Stimulated activated naive CD8-positive, alpha-beta T cell treated with anti-CD3 and anti-CD28 coated beads, Interleukin-15, Interleukin-2, amounts not matched to agents 100 ng/mL and 50 ng/mL, for 24 hours (primary cell): ENCODE measurements at regions not wholly inside any gene's neighbourhood (a gene's known extent, or its start where the extent isn't known, plus 50 kb on each side); places are given as distances from the start of the nearest gene placed in this dataset.

Source experiments
- H3K27ac Mint-ChIP-seq: one replicate; pipeline ENCODE4 v1.8.0; 2021; ENCODE audit warnings: mild to moderate bottlenecking, mixed read lengths
- H3K27me3 Mint-ChIP-seq: one replicate; pipeline ENCODE4 v1.8.0; 2021; ENCODE audit warnings: mixed read lengths
- H3K36me3 Mint-ChIP-seq: one replicate; pipeline ENCODE4 v1.8.0; 2021; ENCODE audit warnings: low read depth, mixed read lengths
- H3K4me1 Mint-ChIP-seq: one replicate; pipeline ENCODE4 v1.8.0; 2021; ENCODE audit warnings: low read depth, mixed read lengths
- H3K4me3 Mint-ChIP-seq: one replicate; pipeline ENCODE4 v1.8.0; 2021; ENCODE audit warnings: mild to moderate bottlenecking, mixed read lengths
- H3K9me3 Mint-ChIP-seq: one replicate; pipeline ENCODE4 v1.8.0; 2021; ENCODE audit warnings: mixed read lengths

- no peak overlapping the region for H3K4me3 Mint-ChIP-seq
- no peaks in the 10 kb centered on the region for H3K9me3 Mint-ChIP-seq
- no peaks in the 10 kb centered on the region for H3K36me3 Mint-ChIP-seq
- no peak overlapping the region for H3K27ac Mint-ChIP-seq
- peaks cover 3% of the 10 kb centered on the region for H3K4me1 Mint-ChIP-seq
- no peaks in the 10 kb centered on the region for H3K27me3 Mint-ChIP-seq
These were observed 175.5 kb upstream of the SHH start for GRCh38 chr7:155987681-155988235.

- Mint-ChIP-seq H3K27me3 (no peaks in the 10 kb centered on the region), H3K27ac (no peak overlapping the region), H3K36me3 (no peaks in the 10 kb centered on the region), H3K4me3 (no peak overlapping the region), H3K4me1 (peaks cover 3% of the 10 kb centered on the region), H3K9me3 (no peaks in the 10 kb centered on the region)
These were observed 174.4 kb upstream of the SHH start for GRCh38 chr7:155986497-155987160.

- no peaks in the 10 kb centered on the region for H3K36me3 Mint-ChIP-seq
- peaks cover 3% of the 10 kb centered on the region for H3K4me1 Mint-ChIP-seq
These were observed 173.4 kb upstream of the SHH start for GRCh38 chr7:155985518-155986250.

GRCh38 chr7:155984609-155985405, 172.5 kb upstream of the SHH start:
- Mint-ChIP-seq H3K27ac (no peak overlapping the region), H3K9me3 (no peaks in the 10 kb centered on the region), H3K4me3 (no peak overlapping the region), H3K27me3 (no peaks in the 10 kb centered on the region), H3K36me3 (no peaks in the 10 kb centered on the region), H3K4me1 (peaks cover 3% of the 10 kb centered on the region)

More at GRCh38 chr7:155985518-155986250, 173.4 kb upstream of the SHH start:
- Mint-ChIP-seq H3K4me3 (no peak overlapping the region), H3K27ac (no peak overlapping the region), H3K9me3 (no peaks in the 10 kb centered on the region), H3K27me3 (no peaks in the 10 kb centered on the region)

GRCh38 chr7:155984028-155984580, 171.8 kb upstream of the SHH start:
- Mint-ChIP-seq H3K36me3 (no peaks in the 10 kb centered on the region), H3K27me3 (no peaks in the 10 kb centered on the region), H3K9me3 (no peaks in the 10 kb centered on the region), H3K4me3 (no peak overlapping the region), H3K27ac (no peak overlapping the region), H3K4me1 (peaks cover 3% of the 10 kb centered on the region)

GRCh38 chr7:155983176-155983815, 171.0 kb upstream of the SHH start:
- no peaks in the 10 kb centered on the region for H3K9me3 Mint-ChIP-seq
- H3K4me1 Mint-ChIP-seq = peaks cover 3% of the 10 kb centered on the region
- H3K4me3 Mint-ChIP-seq = no peak overlapping the region
- peaks cover 5% of the 10 kb centered on the region for H3K27me3 Mint-ChIP-seq
- no peaks in the 10 kb centered on the region for H3K36me3 Mint-ChIP-seq
- H3K27ac Mint-ChIP-seq = no peak overlapping the region

- Mint-ChIP-seq H3K4me1 (no peaks in the 10 kb centered on the region), H3K27ac (no peak overlapping the region), H3K9me3 (no peaks in the 10 kb centered on the region), H3K36me3 (no peaks in the 10 kb centered on the region), H3K27me3 (peaks cover 11% of the 10 kb centered on the region), H3K4me3 (no peak overlapping the region)
These were observed 169.4 kb upstream of the SHH start for GRCh38 chr7:155981703-155982102.

- Mint-ChIP-seq H3K9me3 (no peaks in the 10 kb centered on the region), H3K4me1 (no peaks in the 10 kb centered on the region)
These were observed 168.6 kb upstream of the SHH start for GRCh38 chr7:155980841-155981240.

GRCh38 chr7:155979994-155980393, 167.7 kb upstream of the SHH start:
- no peaks in the 10 kb centered on the region for H3K36me3 Mint-ChIP-seq
- no peaks in the 10 kb centered on the region for H3K9me3 Mint-ChIP-seq

More at GRCh38 chr7:155980841-155981240, 168.6 kb upstream of the SHH start:
- H3K27me3 Mint-ChIP-seq = peaks cover 11% of the 10 kb centered on the region
- H3K27ac Mint-ChIP-seq = no peak overlapping the region
- no peak overlapping the region for H3K4me3 Mint-ChIP-seq
- no peaks in the 10 kb centered on the region for H3K36me3 Mint-ChIP-seq

GRCh38 chr7:155979566-155979965, 167.3 kb upstream of the SHH start:
- Mint-ChIP-seq H3K27me3 (peaks cover 13% of the 10 kb centered on the region), H3K27ac (no peak overlapping the region), H3K9me3 (no peaks in the 10 kb centered on the region), H3K36me3 (no peaks in the 10 kb centered on the region), H3K4me1 (peaks cover 6% of the 10 kb centered on the region), H3K4me3 (no peak overlapping the region)

More at GRCh38 chr7:155979994-155980393, 167.7 kb upstream of the SHH start:
- Mint-ChIP-seq H3K4me3 (no peak overlapping the region), H3K27ac (no peak overlapping the region), H3K4me1 (peaks cover 5% of the 10 kb centered on the region), H3K27me3 (peaks cover 11% of the 10 kb centered on the region)

- Mint-ChIP-seq H3K27ac (no peak overlapping the region), H3K9me3 (no peaks in the 10 kb centered on the region)
These were observed 163.2 kb upstream of the SHH start for GRCh38 chr7:155975490-155975889.

GRCh38 chr7:155974186-155974897, 162.1 kb upstream of the SHH start:
- Mint-ChIP-seq H3K4me3 (no peak overlapping the region), H3K36me3 (no peaks in the 10 kb centered on the region), H3K27ac (no peak overlapping the region), H3K9me3 (no peaks in the 10 kb centered on the region), H3K4me1 (peaks cover 6% of the 10 kb centered on the region), H3K27me3 (peaks cover 18% of the 10 kb centered on the region)

More at GRCh38 chr7:155975490-155975889, 163.2 kb upstream of the SHH start:
- Mint-ChIP-seq H3K4me3 (no peak overlapping the region), H3K27me3 (peaks cover 18% of the 10 kb centered on the region), H3K36me3 (no peaks in the 10 kb centered on the region), H3K4me1 (peaks cover 6% of the 10 kb centered on the region)

- H3K27ac Mint-ChIP-seq = no peak overlapping the region
- no peaks in the 10 kb centered on the region for H3K36me3 Mint-ChIP-seq
- no peaks in the 10 kb centered on the region for H3K9me3 Mint-ChIP-seq
- H3K27me3 Mint-ChIP-seq = peaks cover 16% of the 10 kb centered on the region
- peaks cover 6% of the 10 kb centered on the region for H3K4me1 Mint-ChIP-seq
- no peak overlapping the region for H3K4me3 Mint-ChIP-seq
These were observed 161.3 kb upstream of the SHH start for GRCh38 chr7:155973451-155973997.
